ENCODE measurements at regions not wholly inside any gene's neighbourhood (a gene's known extent, or its start where the extent isn't known, plus 50 kb on each side); places are given as distances from the start of the nearest gene placed in this dataset.
"Not testable (repeated sequence)": the region's sequence is repeated elsewhere in the genome, so short reads cannot be mapped to it uniquely, and the experiment has no call there.

DNA sequence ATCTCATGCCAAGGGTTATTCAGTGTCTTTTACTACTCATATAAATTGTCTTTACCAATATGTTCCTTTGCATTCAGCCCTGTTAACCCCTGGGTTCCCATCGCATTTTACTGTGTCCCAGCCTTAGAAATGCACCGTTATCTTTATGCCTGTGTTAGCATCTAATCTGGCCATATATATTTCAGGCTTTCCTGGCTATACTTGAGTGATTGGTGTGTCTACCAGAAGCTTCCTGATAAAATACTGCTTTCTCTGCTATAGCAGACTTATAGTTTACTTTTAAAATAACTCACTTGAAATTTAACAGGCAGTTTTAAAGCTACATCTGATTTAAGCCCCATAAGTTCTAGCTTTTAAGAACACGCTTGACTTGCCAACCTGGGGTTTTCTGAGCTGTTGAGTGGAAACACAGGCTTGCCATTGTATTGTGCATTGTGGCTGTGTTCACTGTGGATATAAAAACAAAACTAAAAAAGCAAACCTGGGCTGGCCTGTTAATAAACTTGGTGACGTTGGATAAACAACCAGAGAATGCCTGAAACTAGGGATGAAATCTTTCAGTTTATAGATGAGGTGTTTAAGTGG lies 185.3 kb upstream of the TAPT1 start:
- Histone ChIP-seq H3K27me3 (ENCODE audit: control insufficient read depth, insufficient read depth, low read length) (no peaks in the 10 kb centered on the region), H3K36me3 (ENCODE audit: control insufficient read depth, insufficient read depth, low read length) (no peaks in the 10 kb centered on the region), H3K4me3 (ENCODE audit: low read depth, low read length) (no peak overlapping the region)
- no peak for DNase-seq (ENCODE audit: low read depth)
- TF ChIP-seq, protein P1, sequence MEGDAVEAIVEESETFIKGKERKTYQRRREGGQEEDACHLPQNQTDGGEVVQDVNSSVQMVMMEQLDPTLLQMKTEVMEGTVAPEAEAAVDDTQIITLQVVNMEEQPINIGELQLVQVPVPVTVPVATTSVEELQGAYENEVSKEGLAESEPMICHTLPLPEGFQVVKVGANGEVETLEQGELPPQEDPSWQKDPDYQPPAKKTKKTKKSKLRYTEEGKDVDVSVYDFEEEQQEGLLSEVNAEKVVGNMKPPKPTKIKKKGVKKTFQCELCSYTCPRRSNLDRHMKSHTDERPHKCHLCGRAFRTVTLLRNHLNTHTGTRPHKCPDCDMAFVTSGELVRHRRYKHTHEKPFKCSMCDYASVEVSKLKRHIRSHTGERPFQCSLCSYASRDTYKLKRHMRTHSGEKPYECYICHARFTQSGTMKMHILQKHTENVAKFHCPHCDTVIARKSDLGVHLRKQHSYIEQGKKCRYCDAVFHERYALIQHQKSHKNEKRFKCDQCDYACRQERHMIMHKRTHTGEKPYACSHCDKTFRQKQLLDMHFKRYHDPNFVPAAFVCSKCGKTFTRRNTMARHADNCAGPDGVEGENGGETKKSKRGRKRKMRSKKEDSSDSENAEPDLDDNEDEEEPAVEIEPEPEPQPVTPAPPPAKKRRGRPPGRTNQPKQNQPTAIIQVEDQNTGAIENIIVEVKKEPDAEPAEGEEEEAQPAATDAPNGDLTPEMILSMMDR (IDR thresholded peaks at IDR 0.05; ENCODE audit: insufficient read depth, low read depth, low read length), result no peak
- POLR2A ChIA-PET, result no interaction called here
- CTCF ChIA-PET, result interaction anchor here (0.6 kb wide), 1 partner anchor 211 kb away, joined by 3 read pairs; no protein-coding TSS in a partner anchor

DNA sequence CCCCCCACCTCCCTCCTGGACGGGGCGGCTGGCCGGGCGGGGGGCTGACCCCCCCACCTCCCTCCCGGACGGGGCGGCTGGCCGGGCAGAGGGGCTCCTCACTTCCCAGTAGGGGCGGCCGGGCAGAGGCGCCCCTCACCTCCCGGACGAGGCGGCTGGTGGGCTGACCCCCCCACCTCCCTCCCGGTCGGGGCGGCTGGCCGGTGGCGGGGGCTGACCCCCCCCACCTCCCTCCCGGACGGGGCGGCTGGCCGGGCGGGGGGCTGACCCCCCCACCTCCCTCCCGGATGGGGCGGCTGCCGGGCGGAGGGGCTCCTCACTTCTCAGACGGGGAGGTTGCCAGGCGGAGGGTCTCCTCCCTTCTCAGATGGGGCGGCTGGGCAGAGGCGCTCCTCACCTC lies 166.9 kb upstream of the TAPT1 start:
- CTCF ChIA-PET; POLR2A ChIA-PET; DNase-seq (ENCODE audit: low read depth); H3K27me3 ChIP-seq (ENCODE audit: control insufficient read depth, insufficient read depth, low read length); H3K4me3 ChIP-seq (ENCODE audit: low read depth, low read length); H3K36me3 ChIP-seq (ENCODE audit: control insufficient read depth, insufficient read depth, low read length): not testable (repeated sequence)

DNA sequence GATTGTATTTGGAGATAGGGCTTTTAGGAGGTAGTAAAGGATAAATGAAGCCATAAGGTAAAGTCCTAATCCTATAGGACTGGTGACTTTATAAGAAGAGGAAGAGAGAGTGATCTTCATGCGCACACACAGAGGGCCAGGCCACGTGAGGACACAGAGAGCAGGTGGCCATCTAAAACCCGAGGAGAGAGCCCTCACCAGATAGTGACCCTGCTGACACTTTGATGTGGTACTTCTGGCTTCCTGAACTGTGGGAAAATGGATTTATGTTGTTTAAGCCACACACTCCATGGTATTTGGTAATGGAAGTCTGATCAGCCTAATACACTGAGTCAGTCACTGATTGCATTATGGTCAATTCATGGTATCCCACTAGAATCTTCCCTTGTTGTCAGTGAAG lies 164.9 kb upstream of the TAPT1 start:
- H3K36me3 ChIP-seq (ENCODE audit: control insufficient read depth, insufficient read depth, low read length), result no peaks in the 10 kb centered on the region
- POLR2A ChIA-PET, result no interaction called here
- peaks cover 2% of the 10 kb centered on the region; the same call in 1 of the 2 replicates for H3K27me3 ChIP-seq (ENCODE audit: control insufficient read depth, insufficient read depth, low read length)
- H3K4me3 ChIP-seq (ENCODE audit: low read depth, low read length), result no peak overlapping the region
- TF ChIP-seq, protein P1 (IDR thresholded peaks at IDR 0.05; ENCODE audit: insufficient read depth, low read depth, low read length), result no peak
- CTCF ChIA-PET, result no interaction called here
- DNase-seq (ENCODE audit: low read depth), result no peak

DNA sequence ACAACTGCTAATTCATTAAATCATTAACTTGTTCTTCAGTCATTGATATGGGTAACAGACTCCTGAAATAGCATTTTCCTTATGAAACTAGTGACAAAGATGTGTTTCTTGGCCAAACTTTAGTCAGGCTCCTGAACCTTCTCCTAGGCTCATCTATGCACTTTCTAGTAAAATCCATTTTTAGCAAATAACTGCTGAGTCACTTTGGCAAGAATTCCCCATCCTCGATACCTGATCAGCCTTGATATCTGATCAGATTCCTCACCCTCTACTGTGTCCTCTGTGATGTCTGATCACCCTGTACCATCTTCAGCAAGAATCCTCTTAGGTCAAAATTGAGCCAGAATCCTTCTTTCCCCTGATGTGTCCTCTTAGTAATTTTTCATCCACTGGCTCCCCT lies 161.2 kb upstream of the TAPT1 start:
- ChIA-PET POLR2A (no interaction called here), CTCF (no interaction called here)

DNA sequence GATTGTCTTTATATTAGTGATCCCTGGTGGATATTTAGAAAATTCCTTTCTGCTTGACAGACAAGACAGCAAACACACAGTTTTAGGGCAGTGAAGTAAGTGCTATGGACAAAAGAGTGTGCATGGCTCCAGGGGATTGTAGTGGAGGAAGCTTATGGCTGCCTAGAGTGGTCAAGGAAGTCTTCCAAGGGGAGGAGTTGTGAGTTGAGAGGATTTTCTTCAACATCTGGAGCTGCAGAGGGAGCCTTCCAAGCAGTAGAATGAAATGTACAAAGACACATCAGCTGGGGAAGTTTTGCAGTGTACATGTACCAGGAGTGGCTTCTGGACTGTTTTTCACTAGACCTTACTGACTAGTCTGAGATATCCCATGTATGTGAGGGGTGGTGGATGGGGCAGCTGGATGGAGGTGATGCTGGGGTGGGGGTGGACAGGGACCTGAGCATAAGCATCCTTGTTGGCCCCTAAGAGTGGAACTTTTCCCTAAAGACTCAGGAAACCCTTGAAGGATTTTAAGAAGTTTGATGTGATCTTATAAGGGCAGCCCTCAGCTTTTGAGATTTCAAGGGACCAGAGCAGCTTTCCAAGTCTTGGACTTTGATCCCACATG lies 160.5 kb upstream of the TAPT1 start:
- Histone ChIP-seq H3K36me3 (ENCODE audit: control insufficient read depth, insufficient read depth, low read length) (no peaks in the 10 kb centered on the region), H3K4me3 (ENCODE audit: low read depth, low read length) (no peak overlapping the region), H3K27me3 (ENCODE audit: control insufficient read depth, insufficient read depth, low read length) (peaks cover 2% of the 10 kb centered on the region; the same call in 1 of the 2 replicates)
- TF ChIP-seq, protein P1 (IDR thresholded peaks at IDR 0.05; ENCODE audit: insufficient read depth, low read depth, low read length), result no peak
- no peak for DNase-seq (ENCODE audit: low read depth)
- ChIA-PET CTCF (no interaction called here), POLR2A (no interaction called here)

More for the DNA sequence above, 161.2 kb upstream of the TAPT1 start:
- Histone ChIP-seq H3K27me3 (ENCODE audit: control insufficient read depth, insufficient read depth, low read length) (peaks cover 2% of the 10 kb centered on the region; the same call in 1 of the 2 replicates), H3K4me3 (ENCODE audit: low read depth, low read length) (no peak overlapping the region), H3K36me3 (ENCODE audit: control insufficient read depth, insufficient read depth, low read length) (no peaks in the 10 kb centered on the region)
- TF ChIP-seq, protein P1 (IDR thresholded peaks at IDR 0.05; ENCODE audit: insufficient read depth, low read depth, low read length), result no peak
- DNase-seq (ENCODE audit: low read depth), result no peak

DNA sequence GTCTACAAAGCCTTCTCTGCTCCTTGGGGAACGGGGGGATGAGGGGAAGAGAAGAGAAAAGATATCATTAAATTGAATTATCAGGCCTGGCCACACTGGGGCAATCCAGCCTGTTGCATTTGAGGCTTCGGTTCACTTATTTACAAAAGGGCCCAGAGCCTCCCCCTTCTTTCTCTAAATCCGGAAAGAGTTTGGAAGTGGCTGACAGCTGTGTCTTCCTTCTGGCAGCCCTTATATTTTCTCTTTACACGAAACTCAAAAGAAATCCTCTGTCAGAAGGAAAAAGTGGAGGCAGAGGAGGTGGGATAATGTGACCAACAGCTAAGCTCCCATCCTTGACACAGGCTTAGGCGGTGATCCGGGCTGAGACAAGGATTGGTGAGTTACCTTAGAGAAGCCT lies 158.3 kb upstream of the TAPT1 start:
- no peak for DNase-seq (ENCODE audit: low read depth)
- ChIA-PET POLR2A (no interaction called here), CTCF (interaction anchor here (0.6 kb wide), 1 partner anchor 861 kb away, joined by 3 read pairs; no protein-coding TSS in a partner anchor)
- TF ChIP-seq, protein P1 (IDR thresholded peaks at IDR 0.05; ENCODE audit: insufficient read depth, low read depth, low read length), result no peak
- Histone ChIP-seq H3K27me3 (ENCODE audit: control insufficient read depth, insufficient read depth, low read length) (peaks cover 2% of the 10 kb centered on the region), H3K4me3 (ENCODE audit: low read depth, low read length) (no peak overlapping the region), H3K36me3 (ENCODE audit: control insufficient read depth, insufficient read depth, low read length) (no peaks in the 10 kb centered on the region)
